ENCODE measurements at regions not wholly inside any gene's neighbourhood (a gene's known extent, or its start where the extent isn't known, plus 50 kb on each side); places are given as distances from the start of the nearest gene placed in this dataset.
A peak's percentile ranks its signal among the peaks of the same experiment; 100 is the strongest.

GRCh38 chr6:44041461-44042260 is 85.6 kb downstream of the MRPL14 start (continued):
- TF ChIP-seq ZNF512 (tag; IDR thresholded peaks at IDR 0.05) (no peak), HLTF (IDR thresholded peaks at IDR 0.05) (no peak), ZMIZ1 (IDR thresholded peaks at IDR 0.05; ENCODE audit: low read depth in 2 of 2, low read length in 2 of 2) (no peak), NR2C2 (CRISPR knock-in tag; IDR thresholded peaks at IDR 0.05) (no peak), NR2C2 (tag; IDR thresholded peaks at IDR 0.05) (peak; percentile 50; the same call in 1 of the 2 replicates), ELF1 (tag; IDR thresholded peaks at IDR 0.05) (no peak), MECOM (CRISPR knock-in tag; IDR thresholded peaks at IDR 0.05) (peak; percentile 79), MTA3 (IDR thresholded peaks at IDR 0.05; ENCODE audit: borderline replicate concordance) (peak; percentile 47; the same call in 1 of the 2 replicates), FOXA3 (CRISPR knock-in tag; conservative IDR thresholded peaks at IDR 0.05 in 1 of 2, IDR thresholded peaks at IDR 0.05 in 1 of 2) (0 out of 4 replicates have a peak, but pooled peaks of 1 of the 2 experiments have one; percentile 19), KLF13 (tag; IDR thresholded peaks at IDR 0.05; ENCODE audit: borderline replicate concordance, low read depth) (no peak), ELK1 (CRISPR knock-in tag; IDR thresholded peaks at IDR 0.05) (no peak), CREB3L1 (IDR thresholded peaks at IDR 0.05; ENCODE audit: borderline replicate concordance, low read depth) (no peak), HOXB6 (CRISPR knock-in tag; IDR thresholded peaks at IDR 0.05; ENCODE audit: borderline replicate concordance) (no peak), ZNF395 (CRISPR knock-in tag; IDR thresholded peaks at IDR 0.05) (peak; percentile 88), SMARCE1 (IDR thresholded peaks at IDR 0.05) (peak; percentile 91), ZNF408 (CRISPR knock-in tag; IDR thresholded peaks at IDR 0.05; ENCODE audit: low read depth) (no peak), SIN3B (IDR thresholded peaks at IDR 0.05; ENCODE audit: low read depth) (no peak), SUPT5H (IDR thresholded peaks at IDR 0.05) (0 out of 2 replicates have a peak, but pooled peaks have one; percentile 25)

All from K562 (cell line).